ENCODE measurements at regions not wholly inside any gene's neighbourhood (a gene's known extent, or its start where the extent isn't known, plus 50 kb on each side); places are given as distances from the start of the nearest gene placed in this dataset.

- H3K9me3 ChIP-seq (ENCODE audit: control insufficient read depth, low read length, poor library complexity, severe bottlenecking) = no peaks in the 10 kb centered on the region
- no peaks in the 10 kb centered on the region for H3K4me1 Mint-ChIP-seq
- no peak overlapping the region for H3K27ac Mint-ChIP-seq
- no peaks in the 10 kb centered on the region for H3K36me3 Mint-ChIP-seq (ENCODE audit: low read depth)
- no peaks in the 10 kb centered on the region for H3K27me3 Mint-ChIP-seq
- H3K4me3 Mint-ChIP-seq = no peak overlapping the region
- ATAC-seq (no peak), DNase-seq (no peak)
Observed at GRCh38 chr16:13529193-13529982, 390.6 kb upstream of the ERCC4 start.

GRCh38 chr16:13540771-13541170, 379.2 kb upstream of the ERCC4 start:
- Mint-ChIP-seq H3K27me3 (no peaks in the 10 kb centered on the region), H3K27ac (no peak overlapping the region), H3K4me1 (no peaks in the 10 kb centered on the region), H3K4me3 (no peak overlapping the region), H3K36me3 (ENCODE audit: low read depth) (no peaks in the 10 kb centered on the region)
- H3K9me3 ChIP-seq (ENCODE audit: control insufficient read depth, low read length, poor library complexity, severe bottlenecking) = no peaks in the 10 kb centered on the region
- ATAC-seq (no peak), DNase-seq (no peak)

GRCh38 chr16:13542284-13542683, 377.7 kb upstream of the ERCC4 start:
- Mint-ChIP-seq H3K4me1 (no peaks in the 10 kb centered on the region), H3K4me3 (no peak overlapping the region), H3K27ac (no peak overlapping the region), H3K27me3 (no peaks in the 10 kb centered on the region), H3K36me3 (ENCODE audit: low read depth) (no peaks in the 10 kb centered on the region)
- ATAC-seq (no peak), DNase-seq (no peak)
- no peaks in the 10 kb centered on the region for H3K9me3 ChIP-seq (ENCODE audit: control insufficient read depth, low read length, poor library complexity, severe bottlenecking)

- no peaks in the 10 kb centered on the region for H3K9me3 ChIP-seq (ENCODE audit: control insufficient read depth, low read length, poor library complexity, severe bottlenecking)
- Mint-ChIP-seq H3K27ac (no peak overlapping the region), H3K4me1 (no peaks in the 10 kb centered on the region), H3K27me3 (no peaks in the 10 kb centered on the region), H3K4me3 (no peak overlapping the region), H3K36me3 (ENCODE audit: low read depth) (no peaks in the 10 kb centered on the region)
- ATAC-seq (no peak), DNase-seq (no peak)
Observed at GRCh38 chr16:13543850-13544249, 376.1 kb upstream of the ERCC4 start.

- H3K27ac Mint-ChIP-seq = no peak overlapping the region
- no peaks in the 10 kb centered on the region for H3K9me3 ChIP-seq (ENCODE audit: control insufficient read depth, low read length, poor library complexity, severe bottlenecking)
- no peaks in the 10 kb centered on the region for H3K36me3 Mint-ChIP-seq (ENCODE audit: low read depth)
- H3K4me1 Mint-ChIP-seq = no peaks in the 10 kb centered on the region
- no peak overlapping the region for H3K4me3 Mint-ChIP-seq
- no peak for DNase-seq
- H3K27me3 Mint-ChIP-seq = no peaks in the 10 kb centered on the region
- ATAC-seq = no peak
Observed at GRCh38 chr16:13545271-13545670, 374.7 kb upstream of the ERCC4 start.

- DNase-seq = no peak
- no peaks in the 10 kb centered on the region for H3K4me1 Mint-ChIP-seq
Observed at GRCh38 chr16:13550254-13550653, 369.7 kb upstream of the ERCC4 start.

GRCh38 chr16:13552062-13552959, 367.6 kb upstream of the ERCC4 start:
- Mint-ChIP-seq H3K36me3 (ENCODE audit: low read depth) (peaks cover 2% of the 10 kb centered on the region), H3K27ac (no peak overlapping the region), H3K4me1 (no peaks in the 10 kb centered on the region), H3K27me3 (no peaks in the 10 kb centered on the region), H3K4me3 (no peak overlapping the region)
- no peaks in the 10 kb centered on the region for H3K9me3 ChIP-seq (ENCODE audit: control insufficient read depth, low read length, poor library complexity, severe bottlenecking)
- DNase-seq (no peak), ATAC-seq (no peak)

More at GRCh38 chr16:13550254-13550653, 369.7 kb upstream of the ERCC4 start:
- ATAC-seq = no peak
- no peaks in the 10 kb centered on the region for H3K36me3 Mint-ChIP-seq (ENCODE audit: low read depth)
- H3K9me3 ChIP-seq (ENCODE audit: control insufficient read depth, low read length, poor library complexity, severe bottlenecking) = no peaks in the 10 kb centered on the region
- no peak overlapping the region for H3K4me3 Mint-ChIP-seq
- no peak overlapping the region for H3K27ac Mint-ChIP-seq
- no peaks in the 10 kb centered on the region for H3K27me3 Mint-ChIP-seq

GRCh38 chr16:13552960-13553257, 367.0 kb upstream of the ERCC4 start:
- no peak for ATAC-seq
- Mint-ChIP-seq H3K36me3 (ENCODE audit: low read depth) (peaks cover 2% of the 10 kb centered on the region), H3K27me3 (no peaks in the 10 kb centered on the region)

GRCh38 chr16:13553453-13553985, 366.4 kb upstream of the ERCC4 start:
- no peaks in the 10 kb centered on the region for H3K27me3 Mint-ChIP-seq
- no peaks in the 10 kb centered on the region for H3K9me3 ChIP-seq (ENCODE audit: control insufficient read depth, low read length, poor library complexity, severe bottlenecking)
- no peak overlapping the region for H3K27ac Mint-ChIP-seq
- no peaks in the 10 kb centered on the region for H3K4me1 Mint-ChIP-seq
- DNase-seq (no peak), ATAC-seq (no peak)
- H3K36me3 Mint-ChIP-seq (ENCODE audit: low read depth) = peaks cover 2% of the 10 kb centered on the region
- no peak overlapping the region for H3K4me3 Mint-ChIP-seq

More at GRCh38 chr16:13552960-13553257, 367.0 kb upstream of the ERCC4 start:
- no peak overlapping the region for H3K4me3 Mint-ChIP-seq
- no peak overlapping the region for H3K27ac Mint-ChIP-seq
- no peaks in the 10 kb centered on the region for H3K9me3 ChIP-seq (ENCODE audit: control insufficient read depth, low read length, poor library complexity, severe bottlenecking)
- H3K4me1 Mint-ChIP-seq = no peaks in the 10 kb centered on the region
- no peak for DNase-seq

- H3K27me3 Mint-ChIP-seq = no peaks in the 10 kb centered on the region
- H3K36me3 Mint-ChIP-seq (ENCODE audit: low read depth) = peaks cover 2% of the 10 kb centered on the region
- no peaks in the 10 kb centered on the region for H3K4me1 Mint-ChIP-seq
- H3K9me3 ChIP-seq (ENCODE audit: control insufficient read depth, low read length, poor library complexity, severe bottlenecking) = no peaks in the 10 kb centered on the region
- no peak for ATAC-seq
- H3K27ac Mint-ChIP-seq = no peak overlapping the region
- no peak overlapping the region for H3K4me3 Mint-ChIP-seq
- DNase-seq = no peak
Observed at GRCh38 chr16:13554005-13554404, 365.9 kb upstream of the ERCC4 start.

GRCh38 chr16:13554643-13555042, 365.3 kb upstream of the ERCC4 start:
- H3K27me3 Mint-ChIP-seq = no peaks in the 10 kb centered on the region
- no peaks in the 10 kb centered on the region for H3K9me3 ChIP-seq (ENCODE audit: control insufficient read depth, low read length, poor library complexity, severe bottlenecking)
- H3K4me3 Mint-ChIP-seq = no peak overlapping the region
- H3K4me1 Mint-ChIP-seq = no peaks in the 10 kb centered on the region
- H3K27ac Mint-ChIP-seq = no peak overlapping the region
- ATAC-seq (no peak), DNase-seq (no peak)
- peaks cover 2% of the 10 kb centered on the region for H3K36me3 Mint-ChIP-seq (ENCODE audit: low read depth)

- Mint-ChIP-seq H3K4me1 (no peaks in the 10 kb centered on the region), H3K4me3 (no peak overlapping the region), H3K27me3 (peaks cover 5% of the 10 kb centered on the region), H3K36me3 (ENCODE audit: low read depth) (peaks cover 2% of the 10 kb centered on the region), H3K27ac (no peak overlapping the region)
- DNase-seq = no peak
- H3K9me3 ChIP-seq (ENCODE audit: control insufficient read depth, low read length, poor library complexity, severe bottlenecking) = no peaks in the 10 kb centered on the region
- ATAC-seq = no peak
Observed at GRCh38 chr16:13557418-13557817, 362.5 kb upstream of the ERCC4 start.

- DNase-seq (no peak), ATAC-seq (no peak)
- no peak overlapping the region for H3K27ac Mint-ChIP-seq
- no peak overlapping the region for H3K4me3 Mint-ChIP-seq
- H3K36me3 Mint-ChIP-seq (ENCODE audit: low read depth) = peaks cover 2% of the 10 kb centered on the region
- no peaks in the 10 kb centered on the region for H3K9me3 ChIP-seq (ENCODE audit: control insufficient read depth, low read length, poor library complexity, severe bottlenecking)
- H3K27me3 Mint-ChIP-seq = peaks cover 5% of the 10 kb centered on the region
- H3K4me1 Mint-ChIP-seq = no peaks in the 10 kb centered on the region
Observed at GRCh38 chr16:13558752-13559151, 361.2 kb upstream of the ERCC4 start.
